D721Med (cell line): ENCODE measurements at regions not wholly inside any gene's neighbourhood (a gene's known extent, or its start where the extent isn't known, plus 50 kb on each side); places are given as distances from the start of the nearest gene placed in this dataset.

Source experiments
- DNase-seq: peaks from one replicate; pipeline ENCODE4 v3.0.0; 2011; ENCODE audit warnings: low spot score; ENCODE audit not compliant: insufficient read length
- FAIRE-seq: peaks from 2 replicates; lab custom pipeline; 2011; peaks lifted over from hg19 to GRCh38; lab: Jason Lieb, UNC
- TF ChIP-seq, protein P1 (sequence below): IDR thresholded peaks from 2 replicates; pipeline ENCODE4 v1.5.1; 2012; ENCODE audit warnings: mild to moderate bottlenecking, control low read depth; ENCODE audit not compliant: insufficient read depth; ENCODE audit errors: missing control alignments

DNA sequence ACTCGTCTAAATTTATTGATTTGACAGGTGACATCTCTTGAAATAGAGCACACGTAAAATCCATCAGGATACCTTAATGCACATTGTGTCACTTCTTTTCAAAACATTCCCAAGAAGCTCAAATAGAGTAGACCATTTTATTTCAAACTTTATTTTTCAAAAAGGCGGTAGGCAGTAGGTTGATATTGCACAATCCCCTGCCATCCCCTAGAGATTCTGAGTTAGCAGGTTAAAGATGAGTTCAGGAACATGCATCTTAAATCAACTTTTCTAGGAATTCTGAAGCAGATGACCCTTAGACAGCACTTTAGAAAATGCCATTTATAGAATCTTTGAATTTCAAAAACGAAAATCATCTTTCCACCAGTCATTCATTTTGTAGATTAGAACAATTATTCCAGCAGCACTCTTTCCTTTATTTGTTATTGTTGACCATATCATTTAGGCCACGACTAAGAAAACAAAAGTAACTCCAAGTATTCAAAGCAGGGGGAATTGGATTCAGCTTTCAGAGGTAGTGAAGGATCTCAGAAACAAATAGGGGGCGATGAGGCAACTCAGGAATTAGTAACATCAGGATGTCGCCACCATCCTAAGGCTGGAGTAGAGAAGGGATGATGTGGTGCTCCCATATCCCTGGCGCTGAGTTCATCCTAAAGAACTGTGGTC, 198.2 kb upstream of the MCTP2 start:
- TF ChIP-seq, protein P1, sequence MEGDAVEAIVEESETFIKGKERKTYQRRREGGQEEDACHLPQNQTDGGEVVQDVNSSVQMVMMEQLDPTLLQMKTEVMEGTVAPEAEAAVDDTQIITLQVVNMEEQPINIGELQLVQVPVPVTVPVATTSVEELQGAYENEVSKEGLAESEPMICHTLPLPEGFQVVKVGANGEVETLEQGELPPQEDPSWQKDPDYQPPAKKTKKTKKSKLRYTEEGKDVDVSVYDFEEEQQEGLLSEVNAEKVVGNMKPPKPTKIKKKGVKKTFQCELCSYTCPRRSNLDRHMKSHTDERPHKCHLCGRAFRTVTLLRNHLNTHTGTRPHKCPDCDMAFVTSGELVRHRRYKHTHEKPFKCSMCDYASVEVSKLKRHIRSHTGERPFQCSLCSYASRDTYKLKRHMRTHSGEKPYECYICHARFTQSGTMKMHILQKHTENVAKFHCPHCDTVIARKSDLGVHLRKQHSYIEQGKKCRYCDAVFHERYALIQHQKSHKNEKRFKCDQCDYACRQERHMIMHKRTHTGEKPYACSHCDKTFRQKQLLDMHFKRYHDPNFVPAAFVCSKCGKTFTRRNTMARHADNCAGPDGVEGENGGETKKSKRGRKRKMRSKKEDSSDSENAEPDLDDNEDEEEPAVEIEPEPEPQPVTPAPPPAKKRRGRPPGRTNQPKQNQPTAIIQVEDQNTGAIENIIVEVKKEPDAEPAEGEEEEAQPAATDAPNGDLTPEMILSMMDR: no peak
- DNase-seq (no peak), FAIRE-seq (no peak)

DNA sequence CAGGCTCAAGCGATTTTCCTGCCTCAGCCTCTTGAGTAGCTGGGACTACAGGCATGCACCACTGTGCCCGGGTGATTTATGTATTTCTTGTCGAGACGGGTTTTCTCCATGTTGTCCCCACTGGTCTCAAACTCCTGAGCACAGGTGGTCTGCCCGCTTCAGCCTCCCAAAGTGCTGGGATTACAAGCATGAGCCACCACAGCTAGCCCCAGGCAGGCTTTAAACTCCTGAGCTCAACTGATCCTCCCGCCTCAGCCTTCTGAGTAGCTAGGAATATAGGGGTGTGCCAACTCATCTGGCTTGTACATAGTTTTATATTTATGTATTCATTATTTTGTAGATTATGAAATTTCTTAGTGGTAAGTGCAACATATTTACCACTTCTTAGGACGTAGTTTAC, 198.8 kb upstream of the MCTP2 start:
- DNase-seq: no peak
- FAIRE-seq: no peak
- TF ChIP-seq, protein P1: no peak

DNA sequence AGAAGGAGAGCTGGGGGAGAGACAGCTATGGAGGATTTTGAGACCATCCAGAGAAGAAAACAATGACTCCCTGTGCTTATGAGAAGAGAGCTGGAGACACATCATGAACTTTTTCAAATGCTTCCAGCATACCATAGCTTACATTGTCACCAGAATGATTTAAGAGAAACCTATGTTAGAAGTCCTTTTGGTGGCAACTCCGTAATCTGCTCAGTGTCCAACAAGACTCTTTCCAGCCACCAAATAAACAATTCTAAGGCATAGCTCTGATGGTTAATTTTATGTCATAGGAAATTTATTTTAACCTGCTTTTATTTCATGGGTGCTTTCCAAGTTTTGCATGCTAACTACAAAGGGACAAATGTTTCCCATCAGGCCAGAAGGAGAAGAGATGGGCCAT, 200.3 kb upstream of the MCTP2 start:
- no peak for FAIRE-seq
- TF ChIP-seq, protein P1: no peak
- DNase-seq: no peak

DNA sequence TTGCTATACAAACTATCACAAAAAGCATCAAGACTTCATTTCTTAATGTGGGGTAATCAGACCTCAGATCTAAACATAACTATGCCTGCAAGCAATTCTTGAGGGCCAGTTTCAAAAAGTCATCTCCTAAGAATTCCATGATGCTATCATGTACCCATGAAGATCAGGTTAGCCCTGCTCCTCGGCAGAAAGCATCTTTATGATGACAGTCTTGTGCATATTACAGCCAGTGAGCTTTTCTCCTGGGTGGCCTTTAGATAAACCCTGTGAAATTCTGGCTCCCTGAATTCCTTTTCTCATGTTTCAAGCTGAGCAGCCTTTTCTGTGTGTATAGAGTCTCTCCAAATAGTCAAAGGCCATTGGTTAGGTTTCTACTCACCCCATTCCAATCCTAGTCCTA, 201.9 kb upstream of the MCTP2 start:
- TF ChIP-seq, protein P1: no peak
- FAIRE-seq (no peak), DNase-seq (no peak)

DNA sequence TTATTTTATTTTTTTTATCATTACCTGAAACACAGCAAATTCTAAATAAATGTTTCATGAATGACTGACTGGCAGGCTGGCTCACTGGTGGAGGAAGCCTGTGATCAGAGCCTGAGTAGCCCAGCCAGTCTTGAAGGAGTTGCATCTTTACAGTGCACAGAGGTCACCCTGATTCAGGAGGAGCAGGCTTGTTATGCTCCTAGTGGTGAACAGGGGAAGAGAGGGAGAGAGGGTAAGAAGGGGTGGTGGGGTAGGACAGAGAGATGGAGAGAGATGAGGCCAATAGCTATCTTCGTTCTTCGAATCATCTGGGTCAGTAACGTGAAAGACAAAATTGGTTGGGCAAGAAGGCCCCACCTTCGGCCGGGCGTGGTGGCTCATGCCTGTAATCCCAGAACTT, 202.6 kb upstream of the MCTP2 start:
- TF ChIP-seq, protein P1: no peak
- FAIRE-seq (no peak), DNase-seq (no peak)

DNA sequence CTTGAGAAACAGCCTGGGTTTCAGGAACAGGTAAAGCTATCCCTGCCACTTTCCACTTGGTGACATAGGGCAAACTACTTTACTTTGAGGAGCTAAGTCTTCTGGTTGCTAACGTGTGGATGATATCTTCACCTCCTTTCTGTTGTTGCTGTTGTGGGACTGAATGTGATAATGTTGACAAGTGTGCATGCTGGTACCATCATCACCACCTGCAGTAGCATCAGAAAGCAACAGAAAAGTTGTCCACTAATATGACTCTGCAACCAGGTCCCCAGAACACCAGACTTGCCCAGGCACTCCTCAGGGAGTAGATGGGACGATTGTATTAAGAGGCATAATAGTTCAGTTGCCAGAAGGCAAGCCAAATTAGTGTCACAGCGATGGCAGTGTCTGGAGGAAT, 203.2 kb upstream of the MCTP2 start:
- TF ChIP-seq, protein P1: no peak
- FAIRE-seq (no peak), DNase-seq (no peak)

DNA sequence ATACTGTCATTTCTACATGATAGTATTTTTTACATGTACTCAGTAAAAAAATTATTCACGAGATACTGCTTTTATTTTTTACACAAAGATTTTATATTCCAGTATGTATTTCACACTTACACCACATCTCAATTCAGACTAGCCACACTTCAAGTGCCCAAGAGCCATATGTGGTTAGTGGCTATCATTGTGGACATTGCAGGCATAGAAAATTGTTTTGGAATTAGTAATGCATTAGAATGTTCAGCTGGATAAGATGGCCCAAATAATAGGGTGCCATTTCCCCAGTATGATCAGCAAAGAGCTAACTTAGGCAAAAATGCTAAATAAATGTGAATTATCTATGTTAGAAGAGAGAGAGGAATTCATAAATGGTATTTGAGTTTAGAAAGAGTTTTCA, 203.8 kb upstream of the MCTP2 start:
- TF ChIP-seq, protein P1: no peak
- FAIRE-seq: no peak
- no peak for DNase-seq
